ENCODE measurements at regions not wholly inside any gene's neighbourhood (a gene's known extent, or its start where the extent isn't known, plus 50 kb on each side); places are given as distances from the start of the nearest gene placed in this dataset.

- DNase-seq = peak; percentile 40
- no peaks in the 10 kb centered on the region for H4K20me1 ChIP-seq (ENCODE audit: insufficient read depth)
- H3K79me2 ChIP-seq (ENCODE audit: insufficient read depth) = no peaks in the 10 kb centered on the region
- H3K27ac ChIP-seq = peak overlapping the region; percentile 45
- in situ Hi-C loops (cut with MboI) = no loop called here
- H3K9ac ChIP-seq = no peak overlapping the region
- TF ChIP-seq EZH2phosphoT487 (IDR thresholded peaks at IDR 0.05; ENCODE audit: insufficient read depth, low read depth) (no peak), EZH2 (IDR thresholded peaks at IDR 0.05; ENCODE audit: insufficient read depth, poor library complexity, severe bottlenecking) (no peak)
- H3K4me2 ChIP-seq (ENCODE audit: unreplicated experiment) = peak overlapping the region; percentile 41
- H3K4me3 ChIP-seq = peak overlapping the region; percentile 15; the same call in 1 of the 2 replicates
- H3K36me3 ChIP-seq (ENCODE audit: low read depth) = no peaks in the 10 kb centered on the region
- H3K9me3 ChIP-seq (ENCODE audit: low read depth) = no peaks in the 10 kb centered on the region
- 93 to 100% methylated on average over 1 of the region's 1 CpG for WGBS, 2 experiments (ENCODE audit: low coverage in 1 of 2, low lambda C conversion rate in 2 of 2, missing lambda C conversion rate in 2 of 2)
- peaks cover 14% of the 10 kb centered on the region for H3K4me1 ChIP-seq (ENCODE audit: insufficient read depth)
- H3K27me3 ChIP-seq (replicated peaks; ENCODE audit: insufficient read depth) = no peaks in the 10 kb centered on the region
- H2AFZ ChIP-seq = peak overlapping the region; percentile 72
- peaks cover 14% of the 10 kb centered on the region for H3F3A ChIP-seq (ENCODE audit: insufficient read depth)
- H3K9me2 ChIP-seq (ENCODE audit: insufficient read depth) = no peaks in the 10 kb centered on the region; the same call in 1 of the 2 replicates
These were observed 202.2 kb downstream of the QDPR start for GRCh38 chr4:17309567-17310268.

- Histone ChIP-seq H3F3A (ENCODE audit: insufficient read depth) (no peaks in the 10 kb centered on the region), H3K9me2 (ENCODE audit: insufficient read depth) (no peaks in the 10 kb centered on the region; the same call in 1 of the 2 replicates), H2AFZ (peak overlapping the region; percentile 36; the same call in 1 of the 2 replicates), H3K4me1 (ENCODE audit: insufficient read depth) (no peaks in the 10 kb centered on the region), H3K36me3 (ENCODE audit: low read depth) (no peaks in the 10 kb centered on the region), H3K79me2 (ENCODE audit: insufficient read depth) (no peaks in the 10 kb centered on the region), H3K27me3 (replicated peaks; ENCODE audit: insufficient read depth) (no peaks in the 10 kb centered on the region), H3K4me2 (ENCODE audit: unreplicated experiment) (no peak overlapping the region), H4K20me1 (ENCODE audit: insufficient read depth) (no peaks in the 10 kb centered on the region), H3K27ac (no peak overlapping the region), H3K9me3 (ENCODE audit: low read depth) (no peaks in the 10 kb centered on the region), H3K4me3 (no peak overlapping the region), H3K9ac (no peak overlapping the region)
- no peak for TF ChIP-seq EZH2phosphoT487 (IDR thresholded peaks at IDR 0.05; ENCODE audit: insufficient read depth, low read depth)
- TF ChIP-seq EZH2 (IDR thresholded peaks at IDR 0.05; ENCODE audit: insufficient read depth, poor library complexity, severe bottlenecking) = no peak
- in situ Hi-C loops (cut with MboI) = no loop called here
- WGBS, 2 experiments (ENCODE audit: low coverage in 1 of 2, low lambda C conversion rate in 2 of 2, missing lambda C conversion rate in 2 of 2) = 13 to 19% methylated on average over 3 of the region's 3 CpGs
- DNase-seq = no peak
These were observed 210.0 kb downstream of the QDPR start for GRCh38 chr4:17301869-17302268.

GRCh38 chr4:17301266-17301665 is 210.6 kb downstream of the QDPR start:
- 18 to 21% methylated on average over 1 of the region's 1 CpG for WGBS, 2 experiments (ENCODE audit: low coverage in 1 of 2, low lambda C conversion rate in 2 of 2, missing lambda C conversion rate in 2 of 2)
- Histone ChIP-seq H4K20me1 (ENCODE audit: insufficient read depth) (no peaks in the 10 kb centered on the region), H2AFZ (peak overlapping the region; percentile 36; the same call in 1 of the 2 replicates), H3K27me3 (replicated peaks; ENCODE audit: insufficient read depth) (no peaks in the 10 kb centered on the region), H3K27ac (no peak overlapping the region), H3K4me2 (ENCODE audit: unreplicated experiment) (no peak overlapping the region), H3K9me3 (ENCODE audit: low read depth) (no peaks in the 10 kb centered on the region), H3K9me2 (ENCODE audit: insufficient read depth) (no peaks in the 10 kb centered on the region), H3K36me3 (ENCODE audit: low read depth) (no peaks in the 10 kb centered on the region), H3F3A (ENCODE audit: insufficient read depth) (no peaks in the 10 kb centered on the region), H3K4me1 (ENCODE audit: insufficient read depth) (no peaks in the 10 kb centered on the region), H3K4me3 (no peak overlapping the region), H3K79me2 (ENCODE audit: insufficient read depth) (no peaks in the 10 kb centered on the region), H3K9ac (no peak overlapping the region)
- no peak for DNase-seq
- in situ Hi-C loops (cut with MboI) = no loop called here
- no peak for TF ChIP-seq EZH2phosphoT487 (IDR thresholded peaks at IDR 0.05; ENCODE audit: insufficient read depth, low read depth)
- no peak for TF ChIP-seq EZH2 (IDR thresholded peaks at IDR 0.05; ENCODE audit: insufficient read depth, poor library complexity, severe bottlenecking)

GRCh38 chr4:17296921-17297890 is 214.7 kb downstream of the QDPR start:
- Histone ChIP-seq H2AFZ (no peak overlapping the region), H3K4me1 (ENCODE audit: insufficient read depth) (no peaks in the 10 kb centered on the region), H3K36me3 (ENCODE audit: low read depth) (no peaks in the 10 kb centered on the region), H3K9me2 (ENCODE audit: insufficient read depth) (no peaks in the 10 kb centered on the region), H3K9me3 (ENCODE audit: low read depth) (no peaks in the 10 kb centered on the region), H3K27me3 (replicated peaks; ENCODE audit: insufficient read depth) (no peaks in the 10 kb centered on the region), H4K20me1 (ENCODE audit: insufficient read depth) (no peaks in the 10 kb centered on the region), H3K27ac (no peak overlapping the region), H3K79me2 (ENCODE audit: insufficient read depth) (no peaks in the 10 kb centered on the region), H3K4me2 (ENCODE audit: unreplicated experiment) (no peak overlapping the region), H3K9ac (no peak overlapping the region), H3K4me3 (no peak overlapping the region), H3F3A (ENCODE audit: insufficient read depth) (no peaks in the 10 kb centered on the region)
- in situ Hi-C loops (cut with MboI) = no loop called here
- DNase-seq = no peak
- TF ChIP-seq EZH2 (IDR thresholded peaks at IDR 0.05; ENCODE audit: insufficient read depth, poor library complexity, severe bottlenecking) (no peak), EZH2phosphoT487 (IDR thresholded peaks at IDR 0.05; ENCODE audit: insufficient read depth, low read depth) (no peak)
- 85 to 91% methylated on average over 8 of the region's 8 CpGs for WGBS, 2 experiments (ENCODE audit: low coverage in 1 of 2, low lambda C conversion rate in 2 of 2, missing lambda C conversion rate in 2 of 2)
